Pancreas (tissue), 10 donors: ENCODE measurements at regions not wholly inside any gene's neighbourhood (a gene's known extent, or its start where the extent isn't known, plus 50 kb on each side); places are given as distances from the start of the nearest gene placed in this dataset.

Source experiments
- ATAC-seq, 4 donors: fragments of 200-7000 bp; cut with Tn5 transposase; one replicate each; pipeline versions ENCODE4 v1.8.0 to v1.9.1; 2020; ENCODE audit warnings: mild to moderate bottlenecking in 4 of 4, moderate library complexity in 4 of 4
- DNase-seq, 6 donors: peaks; one replicate each; pipeline ENCODE4 v3.0.0-alpha.2; 2020
- FAIRE-seq: peaks from 2 replicates; lab custom pipeline; 2012; peaks lifted over from hg19 to GRCh38; lab: Jason Lieb, UNC
- H3K27ac ChIP-seq, 4 donors: fragments of 200-600 bp; sonication (generic); 1 replicate in 3 of 4; 2 replicates in 1 of 4; pipeline versions ENCODE4 v1.5.0 to v1.8.0; 2020
- H3K27me3 ChIP-seq, 4 donors: fragments of 200-600 bp; one replicate each; pipeline ENCODE4 v1.8.0; 2021
- H3K36me3 ChIP-seq, 3 donors: fragments of 200-600 bp; sonication (generic) in 1 of 3; one replicate each; pipeline versions ENCODE4 v1.5.0 to v1.8.0; 2020 to 2021
- H3K4me1 ChIP-seq, 3 donors: fragments of 200-600 bp; one replicate each; pipeline ENCODE4 v1.8.0; 2021
- H3K4me3 ChIP-seq, 4 donors: fragments of 200-600 bp; sonication (generic) in 2 of 4; one replicate each; pipeline versions ENCODE4 v1.5.0 to v1.8.0; 2020 to 2021
- H3K9me3 ChIP-seq, 4 donors: fragments of 200-600 bp; one replicate each; pipeline ENCODE4 v1.8.0; 2021
- CTCF ChIP-seq, 4 donors: fragments of 200-600 bp; sonication (generic) in 3 of 4; IDR thresholded peaks; one replicate each; pipeline versions ENCODE4 v1.5.0 to v1.8.0; 2021; ENCODE audit warnings: antibody characterized with exemption in 4 of 4
- WGBS, 2 donors: extraction: QIAGEN DNeasy Blood & Tissue Kit; methylation state at CpG; one replicate each; pipeline ENCODE4 v1.1.7; 2013; 5-methylcytosine and 5-hydroxymethylcytosine counted together
- intact Hi-C, 3 donors: fragments of 100-400 bp; cut with DNase I; formaldehyde crosslinking; loops; one replicate each; pipeline versions ENCODE4 v1.11.1 to v1.14.2; 2022
- donor health status: healthy with polysubstance abuse.
- donor health status: DM: no; HTN: no; CAD: no; lungs with moderate emphysema.
- donor health status: DM: no; HTN: no; CAD: no.
- donor health status: control.
- donor health status: control.
- donor health status: Bipolar disorder and iron deficiency.
- donor health status: DM: yes; HTN: yes; CAD: no.
- donor health status: DM: no; HTN: no; CAD: no.
- donor health status: DM: no; HTN: no; CAD: no.
- donor health status: DM: yes; HTN: yes; CAD: no.

- ATAC-seq: no peak
- H3K4me3 ChIP-seq: no peak overlapping the region
- no peaks in the 10 kb centered on the region for H3K27me3 ChIP-seq
- TF ChIP-seq CTCF (IDR thresholded peaks at IDR 0.05): no peak
- DNase-seq: no peak
- H3K27ac ChIP-seq: no peak overlapping the region
- no peaks in the 10 kb centered on the region for H3K36me3 ChIP-seq
- WGBS, 2 donors: 91 to 93% methylated on average over 4 of the region's 4 CpGs
- intact Hi-C loops: no loop called here
- FAIRE-seq: no peak
- H3K9me3 ChIP-seq: no peaks in the 10 kb centered on the region
- H3K4me1 ChIP-seq: no peaks in the 10 kb centered on the region
These were observed 694.9 kb downstream of the FRK start for GRCh38 chr6:115365783-115366182.

- no peaks in the 10 kb centered on the region for H3K27me3 ChIP-seq
- ATAC-seq (no peak), FAIRE-seq (no peak), DNase-seq (no peak)
- intact Hi-C loops: no loop called here
- WGBS, 2 donors: 96 to 98% methylated on average over 4 of the region's 4 CpGs
- no peak for TF ChIP-seq CTCF (IDR thresholded peaks at IDR 0.05)
- no peak overlapping the region for H3K27ac ChIP-seq
- H3K36me3 ChIP-seq: no peaks in the 10 kb centered on the region
- H3K9me3 ChIP-seq: no peaks in the 10 kb centered on the region
- peaks cover 0 to 6% (median 0%) of the 10 kb centered on the region in 3 donors for H3K4me1 ChIP-seq
- no peak overlapping the region for H3K4me3 ChIP-seq
These were observed 697.3 kb downstream of the FRK start for GRCh38 chr6:115363379-115363778.

- ATAC-seq: no peak
- Histone ChIP-seq H3K4me1 (peaks cover 0 to 6% (median 0%) of the 10 kb centered on the region in 3 donors), H3K27me3 (no peaks in the 10 kb centered on the region), H3K4me3 (no peak overlapping the region), H3K36me3 (no peaks in the 10 kb centered on the region), H3K27ac (no peak overlapping the region), H3K9me3 (no peaks in the 10 kb centered on the region)
- FAIRE-seq: no peak
- 33 to 49% methylated on average over 1 of the region's 1 CpG for whole genome bisulfite sequencing, 2 donors
- DNase-seq: no peak
- no peak for TF ChIP-seq CTCF (IDR thresholded peaks at IDR 0.05)
- intact Hi-C loops: no loop called here
These were observed 698.5 kb downstream of the FRK start for GRCh38 chr6:115362234-115362633.

- H3K36me3 ChIP-seq: no peaks in the 10 kb centered on the region
- no peak for FAIRE-seq
- intact Hi-C loops: no loop called here
- no peaks in the 10 kb centered on the region for H3K27me3 ChIP-seq
- H3K9me3 ChIP-seq: no peaks in the 10 kb centered on the region
- peaks cover 0 to 6% (median 0%) of the 10 kb centered on the region in 3 donors for H3K4me1 ChIP-seq
- 19 to 26% methylated on average over 2 of the region's 2 CpGs for WGBS, 2 donors
- peak; percentile 90 to 99 (median 97) for ATAC-seq
- no peak for TF ChIP-seq CTCF (IDR thresholded peaks at IDR 0.05)
- no peak overlapping the region for H3K27ac ChIP-seq
- H3K4me3 ChIP-seq: no peak overlapping the region
- peak in 3 of 6 donors; percentile 22 to 46 (median 26) for DNase-seq
These were observed 699.9 kb downstream of the FRK start for GRCh38 chr6:115360602-115361325.

GRCh38 chr6:115358616-115359015 is 702.1 kb downstream of the FRK start:
- Histone ChIP-seq H3K9me3 (no peaks in the 10 kb centered on the region), H3K4me3 (no peak overlapping the region), H3K27ac (no peak overlapping the region), H3K36me3 (no peaks in the 10 kb centered on the region), H3K4me1 (peaks cover 0 to 6% (median 0%) of the 10 kb centered on the region in 3 donors), H3K27me3 (no peaks in the 10 kb centered on the region)
- no peak for DNase-seq
- intact Hi-C loops: no loop called here
- no peak for TF ChIP-seq CTCF (IDR thresholded peaks at IDR 0.05)
- ATAC-seq: no peak
- FAIRE-seq: no peak
